Small intestine (tissue), 7 donors: ENCODE measurements at regions not wholly inside any gene's neighbourhood (a gene's known extent, or its start where the extent isn't known, plus 50 kb on each side); places are given as distances from the start of the nearest gene placed in this dataset.
"Not testable (repeated sequence)": the region's sequence is repeated elsewhere in the genome, so short reads cannot be mapped to it uniquely, and the experiment has no call there.

Experiments
- DNase-seq, 2 donors: peaks; one replicate each; pipeline versions ENCODE4 v3.0.0 to v3.0.0-alpha.2; 2013
- FAIRE-seq: peaks from 2 replicates; lab custom pipeline; 2012; peaks lifted over from hg19 to GRCh38; lab: Jason Lieb, UNC
- H3K27ac ChIP-seq, 3 donors: one replicate each; pipeline ENCODE4 v1.5.1; 2013; ENCODE audit warnings: low read length in 2 of 3, mild to moderate bottlenecking in 2 of 3, control low read depth in 1 of 3, inconsistent platforms in 1 of 3, low read depth in 1 of 3, moderate library complexity in 1 of 3
- H3K27me3 ChIP-seq, 3 donors: one replicate each; pipeline ENCODE4 v1.6.1; 2013; ENCODE audit warnings: low read length in 3 of 3, inconsistent platforms in 1 of 3; ENCODE audit not compliant: control insufficient read depth in 3 of 3, insufficient read depth in 3 of 3
- H3K36me3 ChIP-seq, 3 donors: one replicate each; pipeline ENCODE4 v1.6.1; 2013; ENCODE audit warnings: low read length in 3 of 3, inconsistent platforms in 1 of 3, low read depth in 1 of 3, mild to moderate bottlenecking in 1 of 3, moderate library complexity in 1 of 3; ENCODE audit not compliant: control insufficient read depth in 3 of 3, insufficient read depth in 2 of 3
- H3K4me1 ChIP-seq, 3 donors: one replicate each; pipeline ENCODE4 v1.6.1; 2013; ENCODE audit warnings: low read length in 2 of 3, inconsistent platforms in 1 of 3, low read depth in 1 of 3, mild to moderate bottlenecking in 1 of 3, moderate library complexity in 1 of 3; ENCODE audit not compliant: control insufficient read depth in 3 of 3, insufficient read depth in 2 of 3
- H3K4me3 ChIP-seq, 3 donors: one replicate each; pipeline ENCODE4 v1.5.1; 2013; ENCODE audit warnings: low read length in 3 of 3, control low read depth in 1 of 3, inconsistent platforms in 1 of 3, low read depth in 1 of 3, mild to moderate bottlenecking in 1 of 3, moderate library complexity in 1 of 3
- H3K9me3 ChIP-seq, 2 donors: one replicate each; pipeline ENCODE4 v1.6.1; 2013; ENCODE audit warnings: low read depth in 1 of 2, low read length in 1 of 2; ENCODE audit not compliant: control insufficient read depth in 2 of 2, insufficient read depth in 1 of 2
- WGBS, 3 donors: extraction: QIAGEN DNeasy Blood & Tissue Kit; methylation state at CpG; one replicate each; pipeline ENCODE4 v1.1.7; 2013; 5-methylcytosine and 5-hydroxymethylcytosine counted together
- donor health status: healthy with polysubstance abuse.
- donor health status: control.
- donor health status: control.
- donor health status: Bipolar disorder and iron deficiency.
- donor health status: healthy.

DNA sequence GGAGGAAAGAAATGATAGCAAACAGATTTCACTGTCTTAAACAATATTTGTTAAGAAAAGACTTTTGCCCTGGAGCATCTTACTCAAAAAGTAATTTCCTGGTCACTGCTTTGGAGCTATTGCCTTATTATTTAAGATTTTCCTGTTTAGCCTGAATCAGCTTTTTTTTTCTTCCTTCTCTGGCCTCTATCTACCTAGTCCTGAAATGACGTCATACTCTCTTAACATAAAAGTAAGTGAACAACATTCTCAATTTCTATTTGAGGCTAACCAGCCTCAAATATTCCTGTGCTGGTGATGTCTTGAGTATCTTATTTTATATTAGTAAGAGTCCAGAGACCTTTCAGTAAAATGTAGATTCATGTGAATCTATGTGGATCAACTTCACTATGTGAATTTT, 221.9 kb upstream of the ALCAM start:
- DNase-seq: no peak
- no peak for FAIRE-seq
- WGBS, 3 donors: 48 to 69% (median 63%) methylated on average over 1 of the region's 1 CpG
- no peaks in the 10 kb centered on the region for H3K36me3 ChIP-seq
- no peaks in the 10 kb centered on the region for H3K4me1 ChIP-seq
- H3K4me3 ChIP-seq: no peak overlapping the region
- H3K9me3 ChIP-seq: peaks cover 0 to 7% of the 10 kb centered on the region in 2 donors
- no peaks in the 10 kb centered on the region for H3K27me3 ChIP-seq
- no peak overlapping the region for H3K27ac ChIP-seq

DNA sequence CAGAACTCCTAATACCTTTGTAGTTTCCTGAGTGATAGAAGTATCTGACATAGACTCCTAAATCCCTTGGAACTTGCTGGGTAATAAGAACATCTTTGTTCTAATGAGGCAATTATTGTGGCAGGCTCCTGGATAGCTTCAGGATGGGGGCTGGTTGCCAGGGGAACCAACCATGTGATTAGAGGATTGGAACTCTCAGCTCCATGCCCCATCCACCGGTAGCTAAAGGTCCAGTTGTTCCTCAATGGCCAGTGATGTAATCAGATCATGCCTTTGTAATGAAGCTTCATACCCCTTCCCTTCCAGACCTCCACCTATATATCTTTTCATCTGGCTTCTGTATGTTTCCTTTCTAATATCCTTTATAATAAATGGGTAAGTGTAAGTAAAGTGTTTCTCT, 221.2 kb upstream of the ALCAM start:
- Histone ChIP-seq H3K4me3 (no peak overlapping the region), H3K4me1 (no peaks in the 10 kb centered on the region), H3K27me3 (no peaks in the 10 kb centered on the region), H3K9me3 (peaks cover 0 to 7% of the 10 kb centered on the region in 2 donors), H3K36me3 (no peaks in the 10 kb centered on the region), H3K27ac (no peak overlapping the region)
- no peak for FAIRE-seq
- WGBS, 3 donors: 14 to 50% (median 37%) methylated on average over 1 of the region's 1 CpG
- no peak for DNase-seq

DNA sequence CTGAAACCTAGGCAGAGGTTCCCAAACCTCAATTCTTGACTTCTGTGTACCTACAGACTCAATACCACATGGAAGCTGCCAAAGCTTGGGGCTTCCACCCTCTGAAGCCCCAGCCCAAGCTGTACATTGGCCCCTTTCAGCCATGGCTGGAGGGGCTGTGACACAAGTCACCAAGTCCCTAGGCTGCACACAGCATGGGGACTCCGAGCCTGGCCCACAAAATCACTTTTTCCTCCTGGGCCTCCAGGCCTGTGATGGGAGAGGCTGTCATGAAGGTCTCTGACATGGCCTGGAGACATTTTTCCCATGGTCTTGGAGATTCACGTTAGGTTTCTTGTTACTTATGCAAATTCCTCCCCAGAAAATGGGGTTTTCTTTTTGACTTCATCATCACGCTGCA, 217.5 kb upstream of the ALCAM start:
- not testable (repeated sequence) for FAIRE-seq, H3K36me3 ChIP-seq, DNase-seq, H3K4me3 ChIP-seq, H3K27ac ChIP-seq, H3K9me3 ChIP-seq, H3K4me1 ChIP-seq, H3K27me3 ChIP-seq
- 77 to 87% (median 85%) methylated on average over 3 of the region's 3 CpGs for WGBS, 3 donors

DNA sequence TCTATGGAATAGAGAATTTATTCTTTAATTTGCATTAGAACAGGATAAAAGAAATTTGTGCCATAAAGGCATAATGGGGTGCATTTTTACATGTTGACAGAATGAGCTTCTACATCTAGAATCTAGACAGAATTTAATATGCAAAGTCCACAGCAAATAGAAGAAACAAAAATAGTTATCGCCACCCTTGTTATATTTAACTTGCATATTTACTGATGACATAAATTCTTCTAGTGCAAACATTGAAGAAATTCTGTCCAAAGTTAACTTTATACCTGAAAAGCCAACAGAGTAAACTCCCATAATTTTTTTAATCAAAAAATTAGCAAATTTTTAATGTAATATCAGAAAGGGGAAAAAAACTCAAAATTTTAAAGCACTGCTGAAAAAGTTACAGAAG, 213.7 kb upstream of the ALCAM start:
- Histone ChIP-seq H3K4me3 (no peak overlapping the region), H3K4me1 (no peaks in the 10 kb centered on the region), H3K27me3 (no peaks in the 10 kb centered on the region), H3K36me3 (no peaks in the 10 kb centered on the region), H3K27ac (no peak overlapping the region), H3K9me3 (peaks cover 0 to 7% of the 10 kb centered on the region in 2 donors)
- FAIRE-seq (no peak), DNase-seq (no peak)
- 77 to 97% (median 87%) methylated on average over 1 of the region's 1 CpG for WGBS, 3 donors

DNA sequence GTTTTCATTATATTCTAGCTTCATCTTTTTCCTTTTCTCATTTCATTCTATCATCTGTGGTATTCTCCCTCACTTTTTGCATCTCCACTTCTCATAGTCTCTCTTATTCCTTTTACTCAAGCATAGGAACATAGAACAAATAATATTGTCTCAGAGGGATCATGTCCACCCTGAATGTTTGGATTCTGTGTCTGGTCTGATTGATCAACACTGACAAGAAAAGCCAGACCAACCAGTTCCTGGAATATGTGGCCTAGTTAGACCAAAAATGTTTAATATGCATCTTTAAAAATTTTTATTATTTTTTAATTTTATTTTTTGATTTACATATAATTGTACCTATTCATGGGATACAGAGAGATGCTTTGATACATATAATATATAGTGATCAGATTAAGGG, 212.0 kb upstream of the ALCAM start:
- Histone ChIP-seq H3K4me1 (no peaks in the 10 kb centered on the region), H3K27ac (no peak overlapping the region), H3K36me3 (no peaks in the 10 kb centered on the region), H3K27me3 (no peaks in the 10 kb centered on the region), H3K4me3 (no peak overlapping the region), H3K9me3 (no peaks in the 10 kb centered on the region)
- no peak for FAIRE-seq
- DNase-seq: no peak

DNA sequence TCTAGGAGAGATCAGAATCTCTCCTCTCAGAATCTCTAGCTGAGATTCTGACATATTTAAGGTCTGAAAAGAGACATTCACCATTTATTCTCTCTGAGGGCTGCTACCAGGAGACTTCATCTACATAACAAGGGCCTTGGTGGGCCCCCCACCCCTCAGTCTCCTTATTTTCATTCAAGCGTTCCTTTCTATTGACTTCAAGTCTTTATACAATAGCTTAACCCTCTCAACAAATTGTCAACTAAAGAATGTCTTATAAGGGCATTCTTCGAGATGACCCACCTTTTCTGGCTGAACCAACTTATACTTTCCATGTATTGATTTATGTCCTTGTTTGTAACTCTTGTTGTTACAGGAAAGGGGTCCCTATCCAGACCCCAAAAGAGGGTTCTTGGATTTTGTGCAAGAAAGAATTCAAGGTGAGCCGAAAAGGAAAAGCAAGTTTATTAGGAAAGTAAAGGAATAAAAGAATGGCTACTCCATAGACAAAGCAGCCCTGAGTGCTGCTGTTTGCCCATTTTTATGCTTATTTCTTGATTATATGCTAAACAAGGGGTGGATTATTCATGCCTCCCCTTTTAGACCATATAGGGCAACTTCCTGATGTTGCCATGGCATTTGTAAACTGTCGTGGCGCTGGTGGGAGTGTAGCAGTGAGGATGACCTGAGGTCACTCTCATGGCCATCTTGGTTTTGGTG, 209.5 kb upstream of the ALCAM start:
- Histone ChIP-seq H3K9me3 (no peaks in the 10 kb centered on the region), H3K27ac (no peak overlapping the region), H3K36me3 (no peaks in the 10 kb centered on the region), H3K4me1 (no peaks in the 10 kb centered on the region), H3K4me3 (no peak overlapping the region), H3K27me3 (no peaks in the 10 kb centered on the region)
- DNase-seq: no peak
- WGBS, 3 donors: 87 to 88% (median 88%) methylated on average over 5 of the region's 5 CpGs
- no peak for FAIRE-seq

DNA sequence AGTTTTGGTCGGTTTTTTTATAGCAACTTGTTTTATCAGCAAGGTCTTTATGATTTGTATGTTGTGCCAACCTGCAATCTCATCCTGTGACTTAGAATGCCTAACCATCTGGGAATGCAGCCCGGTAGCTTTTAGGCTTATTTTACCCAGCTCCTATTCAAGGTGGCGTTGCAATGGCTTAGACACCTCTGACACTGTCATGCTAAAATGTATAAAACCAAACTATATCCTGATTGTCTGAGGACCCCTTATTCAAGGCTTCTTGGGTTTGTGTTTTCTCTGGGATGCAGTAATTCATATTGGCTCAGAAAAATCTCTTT, 209.0 kb upstream of the ALCAM start:
- Histone ChIP-seq H3K27me3 (no peaks in the 10 kb centered on the region), H3K4me1 (no peaks in the 10 kb centered on the region), H3K36me3 (no peaks in the 10 kb centered on the region), H3K9me3 (no peaks in the 10 kb centered on the region), H3K4me3 (no peak overlapping the region), H3K27ac (no peak overlapping the region)
- DNase-seq (no peak), FAIRE-seq (no peak)
- 72 to 85% (median 83%) methylated on average over 3 of the region's 3 CpGs for WGBS, 3 donors

DNA sequence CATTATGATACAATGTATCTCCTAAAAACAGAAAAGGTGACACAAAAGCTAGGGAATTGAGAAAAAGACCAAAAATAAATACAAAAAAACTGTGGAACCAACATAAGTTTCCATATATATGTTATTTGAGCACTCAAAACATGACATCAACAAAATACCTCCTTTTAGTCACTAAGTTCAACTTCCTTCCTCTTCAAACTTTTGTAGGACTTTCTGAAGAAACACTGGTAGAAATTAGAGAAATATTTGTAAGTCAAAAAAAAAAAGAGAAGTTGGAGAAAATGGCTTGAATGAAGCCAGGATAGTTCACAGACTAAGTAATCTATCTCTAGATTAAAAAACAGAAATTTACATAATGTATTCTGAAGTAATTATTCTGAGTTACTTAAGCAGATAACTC, 208.4 kb upstream of the ALCAM start:
- Histone ChIP-seq H3K4me3 (no peak overlapping the region), H3K27me3 (no peaks in the 10 kb centered on the region), H3K27ac (no peak overlapping the region), H3K36me3 (no peaks in the 10 kb centered on the region), H3K4me1 (no peaks in the 10 kb centered on the region), H3K9me3 (no peaks in the 10 kb centered on the region)
- FAIRE-seq: no peak
- no peak for DNase-seq

DNA sequence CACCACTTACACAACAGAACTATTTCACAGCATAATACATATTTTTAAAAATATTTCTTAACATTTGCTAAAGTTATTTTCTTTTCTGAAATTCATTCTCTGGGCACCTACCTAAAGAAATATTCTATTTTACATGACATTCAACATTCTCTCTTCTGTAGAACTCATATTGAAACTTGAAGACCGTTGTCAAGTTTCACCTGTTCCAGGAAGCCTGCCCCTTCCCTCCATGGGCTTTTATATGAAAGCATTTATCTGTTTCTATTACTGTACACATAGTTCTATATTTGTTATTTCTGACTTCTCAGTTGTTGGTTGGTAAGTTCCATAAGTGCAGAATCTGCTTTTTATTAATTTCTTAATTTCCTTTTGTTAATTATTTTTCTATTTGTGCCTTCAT, 204.3 kb upstream of the ALCAM start:
- FAIRE-seq (no peak), DNase-seq (no peak)
- no peaks in the 10 kb centered on the region for H3K27me3 ChIP-seq
- no peaks in the 10 kb centered on the region for H3K9me3 ChIP-seq
- no peaks in the 10 kb centered on the region for H3K36me3 ChIP-seq
- H3K4me1 ChIP-seq: no peaks in the 10 kb centered on the region
- H3K4me3 ChIP-seq: no peak overlapping the region
- 59 to 66% (median 61%) methylated on average over 1 of the region's 1 CpG for WGBS, 3 donors
- no peak overlapping the region for H3K27ac ChIP-seq
